ENCODE measurements at regions not wholly inside any gene's neighbourhood (a gene's known extent, or its start where the extent isn't known, plus 50 kb on each side); places are given as distances from the start of the nearest gene placed in this dataset.
A peak's percentile ranks its signal among the peaks of the same experiment; 100 is the strongest.

- Histone ChIP-seq H3K27me3 (ENCODE audit: low read depth, low read length) (no peaks in the 10 kb centered on the region), H3K4me3 (ENCODE audit: low read length) (no peak overlapping the region), H3K4me2 (ENCODE audit: low read length) (no peak overlapping the region), H2AFZ (ENCODE audit: low read depth, low read length) (no peak overlapping the region), H3K4me1 (ENCODE audit: low read length) (peaks cover 27% of the 10 kb centered on the region), H4K20me1 (ENCODE audit: insufficient read depth, low read length) (no peaks in the 10 kb centered on the region), H3K79me2 (ENCODE audit: low read length) (no peaks in the 10 kb centered on the region), H3K36me3 (replicated peaks; ENCODE audit: low read depth, low read length) (no peaks in the 10 kb centered on the region), H3K9me3 (ENCODE audit: insufficient read depth, low read length) (no peaks in the 10 kb centered on the region), H3K9ac (ENCODE audit: low read length) (no peak overlapping the region), H3K27ac (ENCODE audit: low read length) (no peak overlapping the region)
- no peak for TF ChIP-seq CTCF (IDR thresholded peaks at IDR 0.05; ENCODE audit: low read depth, low read length)
- no peak for TF ChIP-seq EZH2phosphoT487 (IDR thresholded peaks at IDR 0.05; ENCODE audit: low read depth)
Measured at GRCh38 chr2:111636905-111637304, 247.1 kb downstream of the ANAPC1 start.

GRCh38 chr2:111638274-111638877, 245.6 kb downstream of the ANAPC1 start:
- Histone ChIP-seq H3K4me1 (ENCODE audit: low read length) (peaks cover 21% of the 10 kb centered on the region), H3K4me2 (ENCODE audit: low read length) (no peak overlapping the region), H2AFZ (ENCODE audit: low read depth, low read length) (no peak overlapping the region)

GRCh38 chr2:111640480-111640879, 243.5 kb downstream of the ANAPC1 start:
- no peak overlapping the region for H3K9ac ChIP-seq (ENCODE audit: low read length)
- peaks cover 10% of the 10 kb centered on the region for H3K4me1 ChIP-seq (ENCODE audit: low read length)
- H3K27ac ChIP-seq (ENCODE audit: low read length) = no peak overlapping the region
- no peaks in the 10 kb centered on the region for H3K27me3 ChIP-seq (ENCODE audit: low read depth, low read length)
- no peaks in the 10 kb centered on the region for H4K20me1 ChIP-seq (ENCODE audit: insufficient read depth, low read length)
- no peaks in the 10 kb centered on the region for H3K36me3 ChIP-seq (replicated peaks; ENCODE audit: low read depth, low read length)
- TF ChIP-seq CTCF (IDR thresholded peaks at IDR 0.05; ENCODE audit: low read depth, low read length) (no peak), EZH2phosphoT487 (IDR thresholded peaks at IDR 0.05; ENCODE audit: low read depth) (no peak)
- no peak overlapping the region for H3K4me3 ChIP-seq (ENCODE audit: low read length)
- no peaks in the 10 kb centered on the region for H3K9me3 ChIP-seq (ENCODE audit: insufficient read depth, low read length)
- no peaks in the 10 kb centered on the region for H3K79me2 ChIP-seq (ENCODE audit: low read length)
- no peak overlapping the region for H3K4me2 ChIP-seq (ENCODE audit: low read length)
- H2AFZ ChIP-seq (ENCODE audit: low read depth, low read length) = no peak overlapping the region

More at GRCh38 chr2:111638274-111638877, 245.6 kb downstream of the ANAPC1 start:
- TF ChIP-seq EZH2phosphoT487 (IDR thresholded peaks at IDR 0.05; ENCODE audit: low read depth) = no peak
- TF ChIP-seq CTCF (IDR thresholded peaks at IDR 0.05; ENCODE audit: low read depth, low read length) = no peak
- H4K20me1 ChIP-seq (ENCODE audit: insufficient read depth, low read length) = no peaks in the 10 kb centered on the region
- no peaks in the 10 kb centered on the region for H3K9me3 ChIP-seq (ENCODE audit: insufficient read depth, low read length)
- no peak overlapping the region for H3K4me3 ChIP-seq (ENCODE audit: low read length)
- H3K9ac ChIP-seq (ENCODE audit: low read length) = no peak overlapping the region
- no peaks in the 10 kb centered on the region for H3K36me3 ChIP-seq (replicated peaks; ENCODE audit: low read depth, low read length)
- H3K27me3 ChIP-seq (ENCODE audit: low read depth, low read length) = no peaks in the 10 kb centered on the region
- H3K27ac ChIP-seq (ENCODE audit: low read length) = no peak overlapping the region
- H3K79me2 ChIP-seq (ENCODE audit: low read length) = no peaks in the 10 kb centered on the region

- no peaks in the 10 kb centered on the region for H4K20me1 ChIP-seq (ENCODE audit: insufficient read depth, low read length)
- H3K4me3 ChIP-seq (ENCODE audit: low read length) = no peak overlapping the region
- no peaks in the 10 kb centered on the region for H3K27me3 ChIP-seq (ENCODE audit: low read depth, low read length)
- no peak overlapping the region for H3K9ac ChIP-seq (ENCODE audit: low read length)
- H3K27ac ChIP-seq (ENCODE audit: low read length) = no peak overlapping the region
- H3K9me3 ChIP-seq (ENCODE audit: insufficient read depth, low read length) = peaks cover 9% of the 10 kb centered on the region; the same call in 1 of the 2 replicates
- peak overlapping the region; percentile 8; the same call in 1 of the 2 replicates for H3K4me2 ChIP-seq (ENCODE audit: low read length)
- H3K79me2 ChIP-seq (ENCODE audit: low read length) = no peaks in the 10 kb centered on the region
- H2AFZ ChIP-seq (ENCODE audit: low read depth, low read length) = no peak overlapping the region
- H3K4me1 ChIP-seq (ENCODE audit: low read length) = peaks cover 10% of the 10 kb centered on the region
- TF ChIP-seq CTCF (IDR thresholded peaks at IDR 0.05; ENCODE audit: low read depth, low read length) (no peak), EZH2phosphoT487 (IDR thresholded peaks at IDR 0.05; ENCODE audit: low read depth) (no peak)
- H3K36me3 ChIP-seq (replicated peaks; ENCODE audit: low read depth, low read length) = no peaks in the 10 kb centered on the region
Measured at GRCh38 chr2:111642586-111643327, 241.2 kb downstream of the ANAPC1 start.

Measured in OCI-LY3 (cell line).